ENCODE measurements at regions not wholly inside any gene's neighbourhood (a gene's known extent, or its start where the extent isn't known, plus 50 kb on each side); places are given as distances from the start of the nearest gene placed in this dataset.

DNA sequence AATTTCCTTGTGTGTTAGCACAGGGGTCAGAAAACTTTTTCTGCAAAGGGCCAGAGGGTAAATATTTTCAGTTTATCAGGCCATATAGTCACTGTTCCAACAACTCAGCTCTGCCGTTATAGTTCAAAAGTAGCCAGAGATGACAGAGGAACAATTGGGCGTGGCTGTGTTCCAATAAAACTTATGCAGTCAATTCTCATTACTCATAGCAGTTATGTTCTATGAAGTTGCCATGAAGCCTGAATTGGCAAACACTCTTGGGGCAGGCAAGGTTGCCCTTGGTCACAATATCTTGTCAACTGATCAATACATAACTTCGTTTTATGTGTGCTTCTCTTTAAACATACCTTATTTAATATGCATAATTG, 304.2 kb downstream of the TFAP2C start:
- ChIA-PET CTCF (no interaction called here), POLR2A (no interaction called here)
- no peak for TF ChIP-seq NFRKB (IDR thresholded peaks at IDR 0.05)
- no peak for TF ChIP-seq LEF1 (IDR thresholded peaks at IDR 0.05; ENCODE audit: borderline replicate concordance)
- TF ChIP-seq L3MBTL2 (conservative IDR thresholded peaks at IDR 0.05) = no peak
- DNase-seq (ENCODE audit: extremely low spot score) = no peak

DNA sequence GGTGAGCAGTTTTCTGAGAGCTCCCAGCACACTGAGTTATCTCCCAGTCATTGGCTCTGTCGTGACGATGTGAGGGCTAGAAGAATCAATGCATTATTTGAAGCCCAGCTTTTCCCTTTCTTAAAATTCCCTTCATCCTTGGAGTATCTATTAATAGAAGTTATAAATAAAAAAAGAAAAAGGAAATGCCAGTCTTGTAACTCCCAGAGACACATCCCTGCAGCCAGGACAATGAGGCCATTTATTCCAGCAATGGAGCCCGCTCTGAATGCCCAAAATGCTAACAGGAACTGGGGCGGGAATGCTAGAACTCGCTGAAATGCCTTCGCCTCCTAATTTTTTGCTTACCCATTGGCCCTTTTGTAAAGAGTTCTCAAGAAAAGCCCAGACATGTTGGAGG, 305.8 kb downstream of the TFAP2C start:
- ChIA-PET CTCF (no interaction called here), POLR2A (no interaction called here)
- DNase-seq (ENCODE audit: extremely low spot score) = no peak
- TF ChIP-seq SUZ12 (IDR thresholded peaks at IDR 0.05) (no peak), FOXA1 (IDR thresholded peaks at IDR 0.05) (no peak), NFRKB (IDR thresholded peaks at IDR 0.05) (no peak), ARNT (IDR thresholded peaks at IDR 0.05) (no peak), CTBP1 (IDR thresholded peaks at IDR 0.05; ENCODE audit: borderline replicate concordance) (no peak), TARDBP (IDR thresholded peaks at IDR 0.05) (no peak), L3MBTL2 (conservative IDR thresholded peaks at IDR 0.05) (no peak), ZNF384 (IDR thresholded peaks at IDR 0.05) (no peak), FOXM1 (IDR thresholded peaks at IDR 0.05; ENCODE audit: borderline replicate concordance) (no peak), BHLHE40 (IDR thresholded peaks at IDR 0.05; ENCODE audit: borderline replicate concordance) (no peak), SP1 (IDR thresholded peaks at IDR 0.05) (no peak), LEF1 (IDR thresholded peaks at IDR 0.05; ENCODE audit: borderline replicate concordance) (no peak), FOXK2 (IDR thresholded peaks at IDR 0.05) (no peak), ELF4 (IDR thresholded peaks at IDR 0.05) (no peak), HDGF (IDR thresholded peaks at IDR 0.05; ENCODE audit: borderline replicate concordance) (no peak)
- TF ChIP-seq, protein P1, sequence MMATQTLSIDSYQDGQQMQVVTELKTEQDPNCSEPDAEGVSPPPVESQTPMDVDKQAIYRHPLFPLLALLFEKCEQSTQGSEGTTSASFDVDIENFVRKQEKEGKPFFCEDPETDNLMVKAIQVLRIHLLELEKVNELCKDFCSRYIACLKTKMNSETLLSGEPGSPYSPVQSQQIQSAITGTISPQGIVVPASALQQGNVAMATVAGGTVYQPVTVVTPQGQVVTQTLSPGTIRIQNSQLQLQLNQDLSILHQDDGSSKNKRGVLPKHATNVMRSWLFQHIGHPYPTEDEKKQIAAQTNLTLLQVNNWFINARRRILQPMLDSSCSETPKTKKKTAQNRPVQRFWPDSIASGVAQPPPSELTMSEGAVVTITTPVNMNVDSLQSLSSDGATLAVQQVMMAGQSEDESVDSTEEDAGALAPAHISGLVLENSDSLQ (IDR thresholded peaks at IDR 0.05) = no peak

DNA sequence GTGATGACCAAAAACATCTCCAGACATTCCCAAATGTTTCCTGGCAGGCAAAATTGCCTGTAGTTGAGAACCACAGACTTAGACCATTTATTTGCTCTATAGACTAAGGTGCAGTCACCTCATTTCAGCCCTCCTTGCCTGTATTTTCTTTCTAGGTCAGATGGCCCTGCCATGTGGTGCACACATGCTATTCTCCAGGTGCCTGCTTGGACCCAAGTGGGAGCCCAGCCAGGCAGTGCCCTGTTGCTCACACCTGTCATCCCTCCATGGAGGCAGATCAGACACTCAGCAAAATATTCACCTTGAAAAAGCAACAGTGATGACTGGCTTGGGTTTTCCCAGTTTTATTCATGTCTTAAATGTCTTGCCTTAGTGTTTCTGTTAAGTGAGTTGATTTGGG, 311.4 kb downstream of the TFAP2C start:
- DNase-seq (ENCODE audit: extremely low spot score) = no peak
- CTCF ChIA-PET = no interaction called here
- no peak for TF ChIP-seq ZNF384 (IDR thresholded peaks at IDR 0.05)
- no peak for TF ChIP-seq CTBP1 (IDR thresholded peaks at IDR 0.05; ENCODE audit: borderline replicate concordance)
- no peak for TF ChIP-seq TARDBP (IDR thresholded peaks at IDR 0.05)
- no peak for TF ChIP-seq HDGF (IDR thresholded peaks at IDR 0.05; ENCODE audit: borderline replicate concordance)
- TF ChIP-seq FOXM1 (IDR thresholded peaks at IDR 0.05; ENCODE audit: borderline replicate concordance) = no peak
- TF ChIP-seq, protein P1 (IDR thresholded peaks at IDR 0.05) = no peak
- TF ChIP-seq NFRKB (IDR thresholded peaks at IDR 0.05) = no peak
- no peak for TF ChIP-seq FOXK2 (IDR thresholded peaks at IDR 0.05)
- no peak for TF ChIP-seq SUZ12 (IDR thresholded peaks at IDR 0.05)
- POLR2A ChIA-PET = no interaction called here

DNA sequence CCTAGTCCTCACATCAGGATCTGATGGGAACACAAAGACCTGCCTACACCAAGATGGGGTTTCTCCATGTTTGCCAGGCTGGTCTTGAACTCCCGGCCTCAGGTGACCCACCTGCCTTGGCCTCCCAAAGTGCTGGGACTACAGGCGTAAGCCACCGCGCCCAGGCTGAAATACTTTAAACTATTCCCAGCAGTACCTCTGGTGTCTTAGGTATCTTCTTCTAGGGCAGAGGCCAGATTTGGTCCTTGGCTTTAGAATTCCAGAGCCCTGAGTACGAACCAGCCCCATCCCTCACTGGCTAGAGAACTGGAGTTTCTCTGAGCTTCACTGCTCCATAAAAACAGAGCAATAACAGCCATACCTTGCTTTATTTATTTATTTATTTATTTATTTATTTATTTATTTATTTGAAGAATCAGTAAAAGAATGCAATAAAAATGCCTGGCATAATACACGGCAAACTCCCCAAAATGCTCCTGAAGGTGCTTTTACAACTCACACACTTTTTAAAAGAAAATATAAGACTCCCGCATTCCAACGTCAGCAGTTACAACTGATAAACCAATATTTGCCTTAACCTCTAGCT, 312.1 kb downstream of the TFAP2C start:
- ChIA-PET POLR2A (no interaction called here), CTCF (interaction anchor here (0.6 kb wide), 1 partner anchor 850 kb away, joined by 3 read pairs; no protein-coding TSS in a partner anchor)
- TF ChIP-seq ZNF384 (IDR thresholded peaks at IDR 0.05) (no peak), HDGF (IDR thresholded peaks at IDR 0.05; ENCODE audit: borderline replicate concordance) (no peak), FOXK2 (IDR thresholded peaks at IDR 0.05) (no peak), SP1 (IDR thresholded peaks at IDR 0.05) (no peak), L3MBTL2 (conservative IDR thresholded peaks at IDR 0.05) (no peak), ELF4 (IDR thresholded peaks at IDR 0.05) (no peak), TARDBP (IDR thresholded peaks at IDR 0.05) (no peak), ARNT (IDR thresholded peaks at IDR 0.05) (no peak), FOXM1 (IDR thresholded peaks at IDR 0.05; ENCODE audit: borderline replicate concordance) (no peak), NFRKB (IDR thresholded peaks at IDR 0.05) (no peak), CTBP1 (IDR thresholded peaks at IDR 0.05; ENCODE audit: borderline replicate concordance) (no peak), FOXA1 (IDR thresholded peaks at IDR 0.05) (no peak), SUZ12 (IDR thresholded peaks at IDR 0.05) (no peak), LEF1 (IDR thresholded peaks at IDR 0.05; ENCODE audit: borderline replicate concordance) (no peak), BHLHE40 (IDR thresholded peaks at IDR 0.05; ENCODE audit: borderline replicate concordance) (no peak)
- TF ChIP-seq, protein P1 (IDR thresholded peaks at IDR 0.05) = no peak
- no peak for DNase-seq (ENCODE audit: extremely low spot score)

DNA sequence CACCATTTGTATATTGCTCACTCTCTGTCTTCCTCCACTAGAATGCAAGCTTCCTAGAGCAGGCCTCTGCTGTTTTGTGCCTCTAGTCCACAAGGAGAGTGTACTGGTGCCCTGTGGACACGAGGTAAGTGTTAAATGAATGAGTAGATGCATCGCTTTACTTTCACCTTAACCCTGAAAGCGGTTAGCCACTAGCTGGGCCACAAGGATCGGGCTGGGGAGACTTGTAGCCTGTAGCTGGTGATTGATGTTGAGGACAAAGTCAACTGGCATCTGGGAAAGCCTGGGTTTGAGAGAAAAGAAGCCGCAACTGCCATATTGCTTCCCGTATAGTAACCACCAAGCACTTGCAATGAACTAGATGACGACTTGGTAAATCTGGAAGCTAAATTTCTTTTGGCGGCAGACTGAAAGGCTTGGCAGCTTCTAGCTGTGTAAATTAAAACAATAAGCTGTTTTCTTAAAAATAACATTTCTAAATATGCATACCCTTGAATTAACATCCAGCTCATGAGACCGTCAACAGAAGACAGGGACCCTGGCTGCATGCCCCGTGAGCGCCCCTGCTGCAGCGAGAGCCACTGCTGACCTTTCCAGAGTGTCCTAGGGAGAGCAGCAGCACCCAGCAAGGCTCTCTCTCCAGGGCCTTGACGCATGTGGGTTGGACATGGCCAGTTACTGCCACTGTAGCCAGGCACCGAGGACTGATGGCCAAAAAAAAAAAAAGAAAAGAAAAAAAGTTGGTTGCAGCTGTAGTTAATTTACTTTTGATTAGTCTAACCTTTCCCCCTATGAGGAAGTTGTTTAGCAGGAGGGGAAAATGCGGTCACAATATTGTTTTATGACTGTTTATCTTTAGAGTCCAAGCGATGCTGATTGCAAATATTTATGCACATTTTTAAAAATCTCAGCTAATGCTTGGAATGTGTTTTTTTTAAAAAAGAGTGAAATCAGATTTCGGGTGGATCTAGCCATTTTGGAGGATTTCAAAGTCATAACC, 315.1 kb downstream of the TFAP2C start:
- POLR2A ChIA-PET = no interaction called here
- CTCF ChIA-PET = interaction anchor here (0.6 kb wide), 1 partner anchor 51 kb away, joined by 3 read pairs; no protein-coding TSS in a partner anchor
- no peak for DNase-seq (ENCODE audit: extremely low spot score)

More for the DNA sequence above, 315.1 kb downstream of the TFAP2C start:
- TF ChIP-seq, protein P1 (IDR thresholded peaks at IDR 0.05) = no peak
- TF ChIP-seq FOXA1 (IDR thresholded peaks at IDR 0.05) = no peak
- no peak for TF ChIP-seq BHLHE40 (IDR thresholded peaks at IDR 0.05; ENCODE audit: borderline replicate concordance)
- TF ChIP-seq TARDBP (IDR thresholded peaks at IDR 0.05) = no peak
- TF ChIP-seq ELF4 (IDR thresholded peaks at IDR 0.05) = no peak
- no peak for TF ChIP-seq NFRKB (IDR thresholded peaks at IDR 0.05)
- no peak for TF ChIP-seq SUZ12 (IDR thresholded peaks at IDR 0.05)
- no peak for TF ChIP-seq ZNF384 (IDR thresholded peaks at IDR 0.05)
- no peak for TF ChIP-seq FOXK2 (IDR thresholded peaks at IDR 0.05)
- no peak for TF ChIP-seq CTBP1 (IDR thresholded peaks at IDR 0.05; ENCODE audit: borderline replicate concordance)
- TF ChIP-seq LEF1 (IDR thresholded peaks at IDR 0.05; ENCODE audit: borderline replicate concordance) = no peak
- TF ChIP-seq SP1 (IDR thresholded peaks at IDR 0.05) = no peak
- TF ChIP-seq L3MBTL2 (conservative IDR thresholded peaks at IDR 0.05) = no peak
- TF ChIP-seq HDGF (IDR thresholded peaks at IDR 0.05; ENCODE audit: borderline replicate concordance) = no peak

All from HEK293T (cell line).